OCI-LY3 (cell line): ENCODE measurements at regions not wholly inside any gene's neighbourhood (a gene's known extent, or its start where the extent isn't known, plus 50 kb on each side); places are given as distances from the start of the nearest gene placed in this dataset.

Source experiments
- H2AFZ ChIP-seq: fragments of 200-600, 300-600 bp; shearing (Covaris generic); 2 replicates; pipeline ENCODE4 v1.6.0; 2014; ENCODE audit warnings: antibody characterized with exemption, low read depth, low read length
- H3K27ac ChIP-seq: fragments of 200-600, 300-600 bp; sonication (generic); 2 replicates; pipeline ENCODE4 v1.5.1; 2014; ENCODE audit warnings: mild to moderate bottlenecking, low read length, moderate library complexity, mixed read lengths
- H3K27me3 ChIP-seq: fragments of 200-600, 300-600 bp; sonication (generic); 2 replicates; pipeline ENCODE4 v1.6.1; 2014; ENCODE audit warnings: low read depth, low read length, mixed read lengths
- H3K36me3 ChIP-seq: fragments of 200-600, 300-600 bp; sonication (generic); replicated peaks from 2 replicates; pipeline ENCODE3; 2014; ENCODE audit warnings: low read depth, low read length, mixed read lengths
- H3K4me1 ChIP-seq: fragments of 300-600, 200-600 bp; sonication (generic); 2 replicates; pipeline ENCODE4 v1.6.1; 2014; ENCODE audit warnings: low read length, mixed read lengths
- H3K4me2 ChIP-seq: fragments of 200-600, 300-600 bp; sonication (generic); 2 replicates; pipeline ENCODE4 v1.6.1; 2014; ENCODE audit warnings: low read length, mixed read lengths
- H3K4me3 ChIP-seq: fragments of 300-600, 200-600 bp; sonication (generic); 2 replicates; pipeline ENCODE4 v1.5.1; 2014; ENCODE audit warnings: antibody characterized with exemption, mild to moderate bottlenecking, low read length, moderate library complexity
- H3K79me2 ChIP-seq: fragments of 300-600, 200-600 bp; shearing (Covaris generic); 2 replicates; pipeline ENCODE4 v1.6.1; 2014; ENCODE audit warnings: mild to moderate bottlenecking, low read length, mixed read lengths
- H3K9ac ChIP-seq: fragments of 300-600, 200-600 bp; shearing (Covaris generic); 2 replicates; pipeline ENCODE4 v1.6.0; 2014; ENCODE audit warnings: mild to moderate bottlenecking, low read length, moderate library complexity
- H3K9me3 ChIP-seq: fragments of 200-600, 300-600 bp; shearing (Covaris generic); 2 replicates; pipeline ENCODE4 v1.6.1; 2014; ENCODE audit warnings: low read length, mixed read lengths; ENCODE audit not compliant: insufficient read depth
- H4K20me1 ChIP-seq: fragments of 200-600, 300-600 bp; sonication (generic); 2 replicates; pipeline ENCODE4 v1.6.1; 2016; ENCODE audit warnings: low read length, mixed read lengths; ENCODE audit not compliant: insufficient read depth
- CTCF ChIP-seq: fragments of 200-600, 300-600 bp; sonication (generic); IDR thresholded peaks from 2 replicates; pipeline ENCODE4 v1.5.1; 2014; ENCODE audit warnings: antibody characterized with exemption, low read length, low read depth
- EZH2phosphoT487 ChIP-seq: fragments of 200-600 bp; shearing (Covaris generic); IDR thresholded peaks from 2 replicates; pipeline ENCODE4 v1.6.1; 2018; ENCODE audit warnings: antibody characterized with exemption, mixed run types, low read depth

- no peak for TF ChIP-seq EZH2phosphoT487
- no peak for TF ChIP-seq CTCF
- H3K36me3 ChIP-seq: no peaks in the 10 kb centered on the region
- H3K27ac ChIP-seq: no peak overlapping the region
- no peaks in the 10 kb centered on the region for H3K27me3 ChIP-seq
- no peaks in the 10 kb centered on the region for H3K4me1 ChIP-seq
- no peak overlapping the region for H2AFZ ChIP-seq
- H3K4me2 ChIP-seq: no peak overlapping the region
- no peaks in the 10 kb centered on the region for H3K79me2 ChIP-seq
- H3K9me3 ChIP-seq: no peaks in the 10 kb centered on the region
- no peak overlapping the region for H3K9ac ChIP-seq
- no peaks in the 10 kb centered on the region for H4K20me1 ChIP-seq
- H3K4me3 ChIP-seq: no peak overlapping the region
These were observed 370.6 kb upstream of the PRICKLE1 start for GRCh38 chr12:42960087-42960527.

GRCh38 chr12:42958291-42958674, 368.7 kb upstream of the PRICKLE1 start:
- H4K20me1 ChIP-seq: no peaks in the 10 kb centered on the region
- H3K9me3 ChIP-seq: no peaks in the 10 kb centered on the region
- H3K9ac ChIP-seq: no peak overlapping the region
- no peaks in the 10 kb centered on the region for H3K4me1 ChIP-seq
- no peaks in the 10 kb centered on the region for H3K36me3 ChIP-seq
- H3K4me2 ChIP-seq: no peak overlapping the region
- TF ChIP-seq CTCF (no peak), EZH2phosphoT487 (no peak)
- no peaks in the 10 kb centered on the region for H3K27me3 ChIP-seq
- no peak overlapping the region for H3K4me3 ChIP-seq
- no peaks in the 10 kb centered on the region for H3K79me2 ChIP-seq
- no peak overlapping the region for H2AFZ ChIP-seq
- H3K27ac ChIP-seq: no peak overlapping the region

- TF ChIP-seq EZH2phosphoT487: no peak
- TF ChIP-seq CTCF: no peak
- Histone ChIP-seq H3K36me3 (no peaks in the 10 kb centered on the region), H3K27me3 (no peaks in the 10 kb centered on the region), H3K9ac (no peak overlapping the region), H3K4me1 (no peaks in the 10 kb centered on the region), H3K9me3 (no peaks in the 10 kb centered on the region), H2AFZ (no peak overlapping the region), H3K4me3 (no peak overlapping the region), H4K20me1 (no peaks in the 10 kb centered on the region), H3K27ac (no peak overlapping the region), H3K79me2 (no peaks in the 10 kb centered on the region), H3K4me2 (no peak overlapping the region)
These were observed 368.2 kb upstream of the PRICKLE1 start for GRCh38 chr12:42957561-42958290.

GRCh38 chr12:42957136-42957535, 367.6 kb upstream of the PRICKLE1 start:
- H3K4me3 ChIP-seq: no peak overlapping the region
- no peak overlapping the region for H3K4me2 ChIP-seq
- H3K36me3 ChIP-seq: no peaks in the 10 kb centered on the region
- no peak overlapping the region for H3K9ac ChIP-seq
- TF ChIP-seq EZH2phosphoT487: no peak
- TF ChIP-seq CTCF: no peak
- H3K79me2 ChIP-seq: no peaks in the 10 kb centered on the region
- H3K4me1 ChIP-seq: no peaks in the 10 kb centered on the region
- H2AFZ ChIP-seq: no peak overlapping the region
- no peaks in the 10 kb centered on the region for H3K27me3 ChIP-seq
- H3K27ac ChIP-seq: no peak overlapping the region
- no peaks in the 10 kb centered on the region for H3K9me3 ChIP-seq
- H4K20me1 ChIP-seq: no peaks in the 10 kb centered on the region
